GM08714 (cell line): ENCODE measurements at regions not wholly inside any gene's neighbourhood (a gene's known extent, or its start where the extent isn't known, plus 50 kb on each side); places are given as distances from the start of the nearest gene placed in this dataset.

ENCODE experiments used
- H3K4me3 ChIP-seq: fragments of 200-500 bp; sonication (Bioruptor generic); 2 replicates; pipeline ENCODE4 v1.5.1; 2014; ENCODE audit warnings: mild to moderate bottlenecking, low read length, inconsistent platforms
- ZNF274 ChIP-seq: IDR thresholded peaks from 2 replicates; pipeline ENCODE4 v1.6.1; 2012; ENCODE audit warnings: mild to moderate bottlenecking, low read depth, low read length

DNA sequence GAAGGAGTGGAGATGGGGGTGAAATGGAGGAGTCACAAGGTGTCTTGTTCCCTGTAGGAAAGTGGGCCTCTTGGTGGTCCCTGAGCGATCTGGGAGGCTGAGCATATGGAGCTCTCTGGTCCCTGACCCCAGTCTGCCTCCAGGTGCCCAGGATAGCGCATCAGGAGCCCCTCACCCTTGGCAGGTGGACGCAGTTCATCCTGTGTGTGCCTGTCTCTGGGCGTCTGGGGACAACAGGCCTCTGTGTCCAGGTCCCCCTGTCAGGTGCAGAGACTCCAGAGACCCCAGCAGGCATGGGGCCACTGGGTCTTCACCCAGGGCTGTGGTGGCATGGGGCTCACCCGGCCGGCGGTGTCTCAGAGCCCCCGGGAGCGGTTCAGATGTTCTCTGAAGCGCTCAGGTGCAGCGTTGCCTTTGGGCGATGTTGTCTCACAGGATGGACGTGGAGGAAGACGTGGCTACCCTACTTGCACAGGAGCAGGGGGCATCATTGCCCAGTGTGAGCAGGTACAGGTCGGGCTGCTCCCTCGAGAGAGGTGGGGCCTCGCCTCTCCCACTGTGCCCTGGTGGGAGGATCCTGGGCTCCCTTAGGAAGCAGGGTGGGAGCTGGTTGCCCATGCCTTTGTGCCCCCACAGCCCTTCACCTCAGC lies 58.1 kb upstream of the TPM4 start:
- TF ChIP-seq ZNF274: no peak
- H3K4me3 ChIP-seq: no peak overlapping the region

DNA sequence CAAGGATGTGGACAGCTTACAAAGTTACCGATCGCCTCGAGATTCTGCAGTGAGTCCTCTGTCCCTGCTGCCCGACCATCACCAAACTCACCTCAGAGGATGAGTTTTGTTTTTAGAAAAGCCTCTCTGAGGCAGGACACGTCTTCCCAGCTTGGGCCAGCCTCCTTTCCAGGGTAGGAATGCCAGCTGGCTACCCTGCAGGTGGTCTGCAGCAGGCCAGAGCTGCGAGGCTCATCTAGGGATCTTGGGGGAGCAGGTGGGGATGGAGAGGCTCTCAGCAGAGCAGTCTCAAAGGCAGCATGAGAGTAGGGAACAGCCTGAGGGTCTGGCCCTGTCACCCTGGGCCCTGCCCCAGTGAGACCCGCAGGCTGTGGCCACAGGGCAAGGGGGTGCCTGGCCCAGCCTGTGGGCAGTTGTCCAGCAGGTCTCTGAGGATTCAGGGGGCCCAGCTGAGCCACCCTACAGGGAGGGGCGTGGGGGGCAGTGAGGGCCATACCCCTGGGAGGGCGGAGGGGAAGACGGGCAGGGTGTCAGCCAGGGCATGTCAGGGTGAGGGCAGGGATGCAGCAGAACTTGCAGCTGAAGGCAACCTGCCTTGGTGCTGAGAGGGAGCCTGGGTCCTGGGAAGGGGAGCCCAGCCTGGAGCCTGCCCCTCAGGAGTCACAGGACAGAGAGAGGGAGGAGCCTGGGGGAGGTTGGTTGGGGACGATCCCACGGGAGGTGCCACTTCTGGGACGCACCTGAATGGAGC lies 57.3 kb upstream of the TPM4 start:
- no peak overlapping the region for H3K4me3 ChIP-seq
- TF ChIP-seq ZNF274: no peak

DNA sequence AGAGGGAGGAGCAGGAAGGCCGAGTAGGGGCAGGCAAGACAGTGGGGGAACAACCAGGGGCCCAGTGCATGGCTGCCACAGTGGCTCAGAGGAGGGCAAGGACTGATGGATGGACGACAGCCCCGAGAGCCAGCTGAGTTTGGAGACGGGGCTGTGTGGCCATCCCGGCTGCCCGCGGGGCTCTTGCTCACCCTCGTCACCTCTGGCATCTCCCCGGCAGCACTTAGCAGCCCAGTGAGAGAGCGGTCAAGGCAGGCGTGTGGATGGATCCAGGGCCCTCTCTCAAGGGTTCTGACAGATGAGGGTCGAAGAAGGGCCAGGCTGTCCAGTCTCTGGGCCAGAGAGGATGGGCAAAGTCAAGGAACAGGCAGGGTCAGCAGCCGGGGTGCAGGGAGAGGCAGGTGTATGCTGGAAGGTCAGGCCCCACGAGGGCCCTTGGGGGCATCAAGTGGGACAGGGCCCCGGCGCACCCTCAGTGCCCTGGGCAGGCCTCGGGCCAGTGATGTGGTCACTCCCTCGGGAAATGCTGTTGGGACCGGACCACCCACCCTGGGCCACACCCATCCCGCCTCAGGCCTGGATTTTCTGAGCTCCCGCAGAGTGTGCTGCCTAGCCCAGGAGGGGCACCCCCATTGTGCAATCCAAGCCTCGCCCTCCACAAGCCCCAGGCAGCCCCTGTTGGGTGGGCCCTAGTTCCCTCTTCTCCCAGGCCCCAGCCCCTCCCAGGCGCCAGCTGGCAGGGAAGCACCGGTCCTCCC lies 56.4 kb upstream of the TPM4 start:
- no peak overlapping the region for H3K4me3 ChIP-seq
- no peak for TF ChIP-seq ZNF274

DNA sequence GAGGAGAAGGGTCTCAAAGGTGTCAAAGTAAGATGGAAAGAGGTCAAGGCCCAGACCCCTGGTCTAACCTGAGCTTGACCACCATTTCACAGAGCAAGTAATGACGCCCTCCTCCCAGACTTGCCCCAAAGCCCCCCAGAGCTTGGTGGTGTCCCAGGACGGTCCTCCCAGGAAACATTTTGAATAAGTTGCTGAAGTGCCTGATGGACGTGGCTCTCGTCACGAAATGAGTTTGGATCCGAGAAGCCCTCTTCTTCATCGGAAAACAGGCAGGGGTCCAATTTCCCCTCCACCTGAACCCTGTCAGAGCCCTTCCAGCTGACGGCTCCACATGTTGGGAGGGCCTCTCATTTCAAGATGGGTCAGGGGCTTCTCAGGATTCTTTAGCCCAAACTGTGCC lies 54.5 kb upstream of the TPM4 start:
- TF ChIP-seq ZNF274: no peak
- H3K4me3 ChIP-seq: no peak overlapping the region

DNA sequence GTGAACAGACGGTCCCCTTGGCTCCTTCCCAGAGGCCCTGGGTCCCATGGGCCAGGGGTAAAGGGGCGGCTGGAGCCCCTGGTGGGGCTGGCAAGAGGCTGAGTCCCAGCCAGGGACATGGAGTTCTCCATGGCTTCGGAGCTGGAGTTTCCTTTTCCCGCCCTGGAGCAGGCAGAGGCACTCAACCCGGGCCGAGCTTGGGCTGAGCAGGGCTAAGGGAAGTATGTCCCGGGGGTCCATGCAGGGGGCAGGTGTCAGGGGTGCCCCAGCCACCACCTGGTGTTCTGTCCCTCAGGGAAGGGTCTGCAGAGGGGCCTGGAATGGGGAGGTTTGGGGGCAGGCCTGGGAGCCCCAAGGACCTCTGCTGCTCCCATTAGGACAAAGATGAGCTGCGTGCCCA lies 54.0 kb upstream of the TPM4 start:
- TF ChIP-seq ZNF274: no peak
- H3K4me3 ChIP-seq: no peak overlapping the region

DNA sequence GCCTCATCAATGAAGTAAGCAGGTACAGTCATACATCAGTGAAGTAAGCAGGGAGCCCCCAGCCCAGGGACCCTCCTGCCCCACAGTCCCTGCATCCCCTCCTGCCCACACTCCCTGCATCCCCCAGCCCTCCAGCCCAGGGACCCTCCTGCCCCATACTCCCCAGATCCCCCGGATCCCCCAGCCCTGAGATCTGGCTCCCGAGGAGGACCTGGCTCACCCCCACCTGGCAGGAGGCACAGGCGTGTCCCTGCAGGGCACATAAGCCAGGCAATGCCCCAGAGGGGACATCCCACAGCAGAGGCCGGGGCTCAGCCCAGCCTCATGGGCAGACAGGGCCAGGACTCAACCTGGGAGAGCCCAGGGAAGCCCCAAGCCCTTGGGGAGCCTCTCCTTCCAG lies 53.6 kb upstream of the TPM4 start:
- TF ChIP-seq ZNF274: no peak
- no peak overlapping the region for H3K4me3 ChIP-seq

DNA sequence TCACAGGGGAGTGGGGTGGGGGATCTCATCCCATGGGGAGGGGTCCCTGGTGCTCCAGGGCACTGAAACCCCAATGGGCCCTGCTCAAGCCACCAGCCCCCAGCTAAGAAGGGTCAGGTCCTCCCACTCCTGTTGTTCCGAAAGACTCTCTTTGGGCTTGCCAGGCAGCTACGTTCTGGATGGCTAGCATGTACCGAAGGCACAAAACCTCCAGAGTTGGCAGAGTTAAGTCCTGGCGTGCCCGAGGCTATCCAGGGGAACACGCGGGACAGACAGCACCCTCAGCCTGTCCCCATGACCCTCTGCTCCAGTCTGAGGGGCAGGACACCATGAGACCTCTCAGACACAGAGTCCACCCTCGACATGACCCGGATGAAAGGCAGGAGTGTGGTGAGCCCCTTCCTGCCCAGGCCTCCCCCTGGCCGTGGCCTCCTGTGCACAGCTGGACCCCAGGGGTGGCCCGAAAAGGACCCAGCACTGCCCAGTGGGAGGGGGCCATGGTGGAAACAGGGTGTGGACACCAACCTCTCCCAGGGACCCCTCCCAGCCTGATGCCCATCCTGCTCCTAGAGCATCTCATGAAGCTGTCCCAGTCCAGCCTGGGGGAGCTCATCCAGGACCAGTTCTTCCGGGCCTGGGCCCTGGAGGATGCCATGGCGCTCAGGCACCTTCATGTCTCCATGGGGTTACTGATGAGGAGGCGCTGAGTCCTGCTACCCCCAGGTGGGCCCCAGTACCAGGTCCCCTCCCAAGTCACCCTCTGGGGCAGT lies 53.0 kb upstream of the TPM4 start:
- TF ChIP-seq ZNF274: no peak
- no peak overlapping the region for H3K4me3 ChIP-seq

DNA sequence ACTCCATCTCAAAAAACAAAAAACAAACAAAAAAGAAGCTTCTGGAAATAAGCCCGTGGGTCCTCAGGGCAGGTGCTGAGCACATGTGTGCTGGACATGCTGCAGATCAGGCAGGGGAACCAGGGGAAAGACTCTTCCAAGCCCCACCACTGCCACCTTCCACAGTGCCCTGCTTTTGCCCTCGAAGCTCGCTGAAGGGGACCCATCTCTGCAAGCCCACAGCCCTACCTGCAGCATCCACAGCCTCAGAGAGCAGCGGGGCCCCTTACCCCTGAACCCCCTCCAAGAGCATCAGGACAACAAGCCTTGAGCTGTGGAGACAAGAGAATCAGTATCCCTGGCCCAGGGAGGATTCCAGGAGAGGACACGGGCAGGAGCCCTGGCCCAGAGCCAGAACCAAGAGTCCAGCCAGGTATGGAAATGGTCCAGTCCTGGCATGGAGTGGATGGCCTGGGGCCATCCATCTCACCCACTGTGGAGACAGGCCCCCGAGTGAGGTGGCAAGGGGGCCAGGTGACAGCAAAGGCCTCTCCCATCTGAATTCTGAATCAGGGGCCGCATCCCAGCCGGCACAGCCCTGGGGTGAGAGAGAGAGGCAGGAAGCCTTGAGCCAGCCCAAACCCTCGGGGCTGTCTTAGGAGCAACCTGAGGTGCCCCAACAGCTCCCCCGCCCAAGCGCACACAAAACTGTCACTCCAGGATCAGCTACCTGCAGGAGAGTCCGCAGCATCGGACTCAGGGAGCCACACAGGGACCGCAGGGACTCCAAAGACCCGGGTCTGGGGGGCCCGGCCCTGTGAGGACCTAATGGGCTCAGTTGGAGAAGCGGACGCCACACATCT lies 51.8 kb upstream of the TPM4 start:
- no peak overlapping the region for H3K4me3 ChIP-seq
- TF ChIP-seq ZNF274: no peak

DNA sequence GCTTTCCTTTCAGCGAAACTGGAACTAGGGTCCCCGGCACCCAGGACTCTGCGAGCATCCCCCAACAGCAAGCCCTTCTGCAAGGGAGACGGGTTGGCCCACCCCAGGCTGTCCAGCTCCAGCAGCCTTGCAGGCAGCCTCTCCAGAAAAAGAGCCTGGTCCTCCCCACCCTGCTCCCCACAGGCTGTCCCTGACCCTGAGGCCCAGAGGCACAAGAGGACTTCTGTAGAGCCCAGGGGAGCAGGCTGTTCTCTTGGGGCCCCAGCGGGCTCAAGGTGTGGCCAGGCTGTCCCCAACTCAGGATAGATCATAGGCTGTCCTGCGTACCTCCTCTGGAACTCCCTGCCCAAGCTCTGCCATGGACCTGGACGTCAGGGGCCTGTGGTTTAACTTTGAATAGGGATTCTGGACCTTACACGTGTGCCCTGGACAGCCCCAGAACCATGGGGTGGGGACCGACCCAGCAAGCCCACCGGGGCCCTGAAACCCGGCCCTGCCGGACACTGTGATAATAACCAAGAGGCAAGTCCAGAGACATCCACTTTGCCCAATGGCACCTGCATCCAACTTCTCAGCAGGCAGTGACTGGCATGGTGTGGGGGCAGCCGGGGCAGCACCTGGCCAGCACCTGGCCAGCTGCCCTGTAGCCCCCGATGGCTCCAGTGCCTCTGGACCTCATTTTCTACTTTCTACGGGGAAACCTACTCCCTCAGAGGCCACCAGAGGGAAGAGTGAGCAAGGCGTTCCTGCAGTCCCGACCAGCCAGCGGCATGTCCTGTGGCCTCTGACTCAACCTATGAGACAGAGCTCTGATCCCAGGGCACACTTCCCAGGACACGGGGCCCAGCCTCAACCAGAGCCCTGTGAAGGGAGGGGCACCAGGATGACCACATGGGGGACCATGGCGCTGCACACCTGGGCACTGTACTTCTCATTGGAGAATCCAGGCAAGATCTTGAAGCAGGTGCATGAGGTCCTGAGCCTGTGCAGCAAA lies 50.9 kb upstream of the TPM4 start:
- no peak overlapping the region for H3K4me3 ChIP-seq
- TF ChIP-seq ZNF274: no peak

DNA sequence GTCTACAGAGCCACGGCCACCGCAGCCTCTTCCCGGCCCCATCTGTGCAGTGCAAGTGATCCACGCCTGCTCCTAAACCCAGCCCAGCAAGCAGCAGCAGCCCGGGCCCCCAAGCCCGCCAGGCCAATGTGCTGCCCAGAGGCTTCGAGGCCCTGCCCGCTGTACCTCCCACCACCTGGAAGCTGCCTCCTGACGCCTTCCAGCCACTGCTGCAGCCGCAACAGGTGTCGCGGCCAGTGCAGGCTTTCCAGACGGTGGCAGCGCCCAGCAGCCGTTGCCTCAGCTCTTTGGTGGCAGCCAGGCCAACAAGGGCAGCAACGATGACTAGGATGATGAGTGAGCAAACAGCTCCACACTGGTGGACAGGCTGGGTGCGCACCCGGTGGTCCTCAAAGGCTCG lies 50.2 kb upstream of the TPM4 start:
- no peak overlapping the region for H3K4me3 ChIP-seq
- TF ChIP-seq ZNF274: no peak
